Stomach (tissue), 8 donors: ENCODE measurements at regions not wholly inside any gene's neighbourhood (a gene's known extent, or its start where the extent isn't known, plus 50 kb on each side); places are given as distances from the start of the nearest gene placed in this dataset.

Source experiments
- DNase-seq, 2 donors: peaks; one replicate each; pipeline versions ENCODE4 v3.0.0 to v3.0.0-alpha.2; 2013 to 2019
- H3K27ac ChIP-seq, 5 donors: fragments of 200-600 bp in 4 of 5; sonication (generic) in 4 of 5; one replicate each; pipeline ENCODE4 v1.5.1; 2013 to 2019; ENCODE audit warnings: mild to moderate bottlenecking in 1 of 5, moderate library complexity in 1 of 5
- H3K27me3 ChIP-seq, 3 donors: fragments of 200-600 bp; sonication (generic); one replicate each; pipeline ENCODE4 v1.5.1; 2017 to 2019; ENCODE audit warnings: mixed run types in 1 of 3
- H3K36me3 ChIP-seq, 4 donors: fragments of 200-600 bp; sonication (generic); 1 replicate in 3 of 4; 2 replicates in 1 of 4; pipeline ENCODE4 v1.5.1; 2016 to 2019
- H3K4me1 ChIP-seq, 4 donors: fragments of 200-600 bp; sonication (generic); one replicate each; pipeline ENCODE4 v1.5.1; 2016 to 2019
- H3K4me3 ChIP-seq, 4 donors: fragments of 200-600 bp; sonication (generic) in 3 of 4; one replicate each; pipeline ENCODE4 v1.5.1; 2016 to 2019; ENCODE audit warnings: mild to moderate bottlenecking in 1 of 4
- H3K9me3 ChIP-seq, 4 donors: fragments of 200-600 bp; sonication (generic); one replicate each; pipeline ENCODE4 v1.5.1; 2016 to 2019
- CTCF ChIP-seq, 7 experiments: fragments of 450-650 bp in 4 of 7; fragments of 200-600 bp in 3 of 7; sonication (generic) in 3 of 7; IDR thresholded peaks; one replicate each; pipeline ENCODE4 v1.5.1; 2016 to 2019; ENCODE audit warnings: antibody characterized with exemption in 7 of 7, control low read depth in 2 of 7, mild to moderate bottlenecking in 1 of 7
- EP300 ChIP-seq: sonication (generic); formaldehyde crosslinking; IDR thresholded peaks from one replicate; pipeline ENCODE4 v1.6.1; 2017; ENCODE audit warnings: antibody characterized with exemption
- POLR2A ChIP-seq, 4 donors: fragments of 450-650 bp; IDR thresholded peaks; one replicate each; pipeline ENCODE4 v1.6.1; 2016; ENCODE audit warnings: antibody characterized with exemption in 4 of 4, control low read depth in 2 of 4, mild to moderate bottlenecking in 1 of 4, moderate library complexity in 1 of 4
- POLR2AphosphoS5 ChIP-seq, 3 donors: sonication (generic); formaldehyde crosslinking; IDR thresholded peaks; one replicate each; pipeline ENCODE4 v1.6.1; 2016; ENCODE audit warnings: antibody characterized with exemption in 3 of 3
- WGBS, 5 donors: extraction: QIAGEN DNeasy Blood & Tissue Kit in 3 of 5; methylation state at CpG; one replicate each; pipeline versions ENCODE4 v1.1.5 to v1.1.7; 2013 to 2018; 5-methylcytosine and 5-hydroxymethylcytosine counted together
- intact Hi-C: fragments of 100-400 bp; cut with DNase I; formaldehyde crosslinking; loops from one replicate; pipeline ENCODE4 v1.15.1; 2023; ENCODE audit warnings: low total_unique reads
- donor health status: healthy with polysubstance abuse.
- donor health status: Bipolar disorder and iron deficiency.
- donor health status: healthy.

GRCh38 chr2:150625741-150626140 is 138.3 kb upstream of the RND3 start:
- Histone ChIP-seq H3K36me3 (no peaks in the 10 kb centered on the region), H3K4me3 (no peak overlapping the region), H3K9me3 (no peaks in the 10 kb centered on the region), H3K4me1 (peaks cover 0 to 15% (median 1%) of the 10 kb centered on the region in 4 donors), H3K27ac (no peak overlapping the region), H3K27me3 (no peaks in the 10 kb centered on the region)
- intact Hi-C loops = no loop called here
- no peak for DNase-seq
- TF ChIP-seq EP300 (no peak), POLR2AphosphoS5 (IDR thresholded peaks at IDR 0.05) (no peak), POLR2A (IDR thresholded peaks at IDR 0.05) (no peak), CTCF (IDR thresholded peaks at IDR 0.05) (no peak)
- WGBS, 5 donors = 87 to 96% (median 91%) methylated on average over 2 of the region's 2 CpGs

GRCh38 chr2:150625303-150625702 is 137.8 kb upstream of the RND3 start:
- Histone ChIP-seq H3K36me3 (no peaks in the 10 kb centered on the region), H3K27ac (no peak overlapping the region), H3K27me3 (no peaks in the 10 kb centered on the region), H3K4me1 (peaks cover 0 to 17% (median 4%) of the 10 kb centered on the region in 4 donors), H3K9me3 (no peaks in the 10 kb centered on the region), H3K4me3 (no peak overlapping the region)
- DNase-seq = no peak
- intact Hi-C loops = no loop called here
- no peak for TF ChIP-seq EP300
- no peak for TF ChIP-seq POLR2A (IDR thresholded peaks at IDR 0.05)
- no peak for TF ChIP-seq CTCF (IDR thresholded peaks at IDR 0.05)
- TF ChIP-seq POLR2AphosphoS5 (IDR thresholded peaks at IDR 0.05) = no peak

- no peak for TF ChIP-seq EP300
- WGBS, 5 donors = 61 to 73% (median 68%) methylated on average over 5 of the region's 5 CpGs
Measured at GRCh38 chr2:150624001-150624401, 136.5 kb upstream of the RND3 start.

GRCh38 chr2:150621526-150622213 is 134.2 kb upstream of the RND3 start:
- Histone ChIP-seq H3K27ac (peak overlapping the region in 3 of 5 donors; percentile 6 to 32 (median 28)), H3K4me3 (no peak overlapping the region), H3K27me3 (no peaks in the 10 kb centered on the region), H3K36me3 (no peaks in the 10 kb centered on the region), H3K4me1 (peaks cover 0 to 22% (median 6%) of the 10 kb centered on the region in 4 donors), H3K9me3 (no peaks in the 10 kb centered on the region)
- TF ChIP-seq POLR2A (IDR thresholded peaks at IDR 0.05) (no peak), CTCF (IDR thresholded peaks at IDR 0.05) (no peak), POLR2AphosphoS5 (IDR thresholded peaks at IDR 0.05) (no peak), EP300 (no peak)
- intact Hi-C loops = no loop called here
- 58 to 71% (median 65%) methylated on average over 4 of the region's 4 CpGs for WGBS, 5 donors
- no peak for DNase-seq

More at GRCh38 chr2:150624001-150624401, 136.5 kb upstream of the RND3 start:
- H3K27me3 ChIP-seq = no peaks in the 10 kb centered on the region
- no peak overlapping the region for H3K27ac ChIP-seq
- intact Hi-C loops = no loop called here
- peak in 1 of 2 donors; percentile 52 for DNase-seq
- H3K9me3 ChIP-seq = no peaks in the 10 kb centered on the region
- no peak overlapping the region for H3K4me3 ChIP-seq
- H3K36me3 ChIP-seq = no peaks in the 10 kb centered on the region
- H3K4me1 ChIP-seq = peaks cover 0 to 22% (median 6%) of the 10 kb centered on the region in 4 donors

- DNase-seq = no peak
- H3K9me3 ChIP-seq = no peaks in the 10 kb centered on the region
- H3K27me3 ChIP-seq = no peaks in the 10 kb centered on the region
- peaks cover 0 to 22% (median 6%) of the 10 kb centered on the region in 4 donors for H3K4me1 ChIP-seq
- 84 to 88% (median 85%) methylated on average over 6 of the region's 6 CpGs for WGBS, 5 donors
- TF ChIP-seq EP300 (no peak), CTCF (IDR thresholded peaks at IDR 0.05) (no peak), POLR2A (IDR thresholded peaks at IDR 0.05) (no peak), POLR2AphosphoS5 (IDR thresholded peaks at IDR 0.05) (no peak)
- H3K4me3 ChIP-seq = no peak overlapping the region
- H3K27ac ChIP-seq = peak overlapping the region in 3 of 5 donors; percentile 6 to 62 (median 32)
- intact Hi-C loops = no loop called here
- H3K36me3 ChIP-seq = no peaks in the 10 kb centered on the region
Measured at GRCh38 chr2:150620855-150621254, 133.4 kb upstream of the RND3 start.
